ENCODE measurements at regions not wholly inside any gene's neighbourhood (a gene's known extent, or its start where the extent isn't known, plus 50 kb on each side); places are given as distances from the start of the nearest gene placed in this dataset.
"Not testable (repeated sequence)": the region's sequence is repeated elsewhere in the genome, so short reads cannot be mapped to it uniquely, and the experiment has no call there.

DNA sequence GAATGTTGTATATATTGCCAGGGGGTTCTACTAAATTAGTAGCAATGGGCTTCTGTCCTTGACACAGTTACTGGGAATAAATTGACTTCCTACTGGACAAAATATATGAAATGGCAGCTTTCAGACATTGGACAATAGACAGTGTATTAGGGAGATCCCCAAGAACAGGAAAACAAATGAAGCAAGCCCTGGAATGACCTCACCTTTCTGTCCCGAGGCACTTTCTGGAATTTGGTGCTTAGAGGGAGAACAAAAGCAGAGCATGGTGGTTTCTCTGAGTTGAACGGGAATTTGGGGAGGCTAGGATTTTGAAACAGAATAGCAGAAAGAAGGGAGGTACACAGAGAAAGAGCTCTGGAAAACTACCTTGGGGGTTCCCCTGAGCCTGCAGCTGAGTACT, 187.7 kb upstream of the MAGEB2 start:
- Histone ChIP-seq H3K4me2 (ENCODE audit: low read length) (no peak overlapping the region), H3K79me2 (ENCODE audit: low read length) (no peaks in the 10 kb centered on the region), H3K36me3 (ENCODE audit: low read depth, low read length) (no peaks in the 10 kb centered on the region), H3F3A (ENCODE audit: low read length, unreplicated experiment) (no peaks in the 10 kb centered on the region), H4K20me1 (ENCODE audit: low read length) (no peaks in the 10 kb centered on the region), H2AFZ (ENCODE audit: low read length) (no peak overlapping the region), H3K4me3 (ENCODE audit: low read length) (no peak overlapping the region), H3K27me3 (ENCODE audit: low read length) (no peaks in the 10 kb centered on the region), H3K4me1 (ENCODE audit: insufficient read depth, low read length) (peaks cover 9% of the 10 kb centered on the region; the same call in 1 of the 2 replicates), H3K27ac (ENCODE audit: low read length) (no peak overlapping the region), H3K9ac (ENCODE audit: low read length) (no peak overlapping the region), H3K9me2 (replicated peaks; ENCODE audit: low read length) (no peaks in the 10 kb centered on the region), H3K9me3 (ENCODE audit: low read length) (no peaks in the 10 kb centered on the region)
- no peak for ATAC-seq
- CTCF ChIA-PET, result no interaction called here
- intact Hi-C loops (cut with micrococcal nuclease), result no loop called here
- POLR2A ChIA-PET (ENCODE audit: unreplicated experiment), result no interaction called here
- BruUV-seq (replicated peaks), result no TSS peak
- DNase-seq, result peak; percentile 31
- TF ChIP-seq EZH2 (IDR thresholded peaks at IDR 0.05; ENCODE audit: low read length, unreplicated experiment) (no peak), EZH2phosphoT487 (IDR thresholded peaks at IDR 0.05; ENCODE audit: borderline replicate concordance, low read length) (no peak)

DNA sequence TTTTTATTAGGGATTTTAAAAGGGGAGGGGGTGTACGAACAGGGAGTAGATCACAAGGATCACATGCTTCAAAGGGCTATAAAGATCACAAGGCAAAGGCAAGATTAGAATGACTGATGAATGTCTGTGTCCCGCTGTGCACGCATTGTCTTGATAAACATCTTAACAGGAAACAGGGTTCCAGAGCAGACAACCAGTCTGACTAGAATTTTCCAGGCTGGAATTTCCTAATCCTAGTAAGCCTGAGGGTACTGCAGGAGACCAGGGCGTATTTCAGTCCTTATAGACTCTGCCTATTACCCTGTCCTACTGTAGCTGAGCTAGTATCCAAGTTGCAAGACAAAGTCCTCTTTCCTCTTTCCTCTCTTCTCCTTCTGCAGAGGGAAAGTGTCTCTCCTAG, 179.0 kb upstream of the MAGEB2 start:
- H3K36me3 ChIP-seq (ENCODE audit: low read depth, low read length); H3K27ac ChIP-seq (ENCODE audit: low read length); H3K9me2 ChIP-seq (replicated peaks; ENCODE audit: low read length); H3K9me3 ChIP-seq (ENCODE audit: low read length); H2AFZ ChIP-seq (ENCODE audit: low read length); H3F3A ChIP-seq (ENCODE audit: low read length, unreplicated experiment); H3K27me3 ChIP-seq (ENCODE audit: low read length); BruUV-seq (replicated peaks); ATAC-seq; CTCF ChIA-PET; H4K20me1 ChIP-seq (ENCODE audit: low read length); H3K9ac ChIP-seq (ENCODE audit: low read length); POLR2A ChIA-PET (ENCODE audit: unreplicated experiment); H3K4me3 ChIP-seq (ENCODE audit: low read length); intact Hi-C loops (cut with micrococcal nuclease); DNase-seq; H3K4me1 ChIP-seq (ENCODE audit: insufficient read depth, low read length); H3K79me2 ChIP-seq (ENCODE audit: low read length); H3K4me2 ChIP-seq (ENCODE audit: low read length): not testable (repeated sequence)

DNA sequence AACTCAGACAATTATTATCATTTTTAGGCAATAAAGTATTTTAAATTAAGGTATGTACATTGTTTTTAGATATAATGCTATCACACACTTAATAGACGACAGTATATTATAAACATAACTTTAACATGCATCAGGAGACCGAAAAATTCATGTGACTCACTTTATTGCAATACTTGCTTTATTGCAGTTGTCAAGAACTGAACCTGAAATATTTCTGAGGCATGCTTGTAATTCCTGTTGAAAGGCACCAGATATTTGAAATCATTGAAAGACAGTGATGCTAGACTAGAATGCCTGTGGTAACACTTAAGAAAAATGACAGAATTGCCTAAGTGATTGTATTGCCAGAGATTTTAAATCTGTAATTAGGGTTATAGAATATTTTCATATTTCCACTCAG, 175.6 kb upstream of the MAGEB2 start:
- no peaks in the 10 kb centered on the region for H3K9me3 ChIP-seq (ENCODE audit: low read length)
- no peaks in the 10 kb centered on the region for H3K79me2 ChIP-seq (ENCODE audit: low read length)
- intact Hi-C loops (cut with micrococcal nuclease), result no loop called here
- ATAC-seq, result 0 out of 2 replicates have a peak, but pooled peaks have one; percentile 18
- H3K9ac ChIP-seq (ENCODE audit: low read length), result no peak overlapping the region
- no peaks in the 10 kb centered on the region for H3K27me3 ChIP-seq (ENCODE audit: low read length)
- DNase-seq, result peak; percentile 29
- TF ChIP-seq, protein P1, sequence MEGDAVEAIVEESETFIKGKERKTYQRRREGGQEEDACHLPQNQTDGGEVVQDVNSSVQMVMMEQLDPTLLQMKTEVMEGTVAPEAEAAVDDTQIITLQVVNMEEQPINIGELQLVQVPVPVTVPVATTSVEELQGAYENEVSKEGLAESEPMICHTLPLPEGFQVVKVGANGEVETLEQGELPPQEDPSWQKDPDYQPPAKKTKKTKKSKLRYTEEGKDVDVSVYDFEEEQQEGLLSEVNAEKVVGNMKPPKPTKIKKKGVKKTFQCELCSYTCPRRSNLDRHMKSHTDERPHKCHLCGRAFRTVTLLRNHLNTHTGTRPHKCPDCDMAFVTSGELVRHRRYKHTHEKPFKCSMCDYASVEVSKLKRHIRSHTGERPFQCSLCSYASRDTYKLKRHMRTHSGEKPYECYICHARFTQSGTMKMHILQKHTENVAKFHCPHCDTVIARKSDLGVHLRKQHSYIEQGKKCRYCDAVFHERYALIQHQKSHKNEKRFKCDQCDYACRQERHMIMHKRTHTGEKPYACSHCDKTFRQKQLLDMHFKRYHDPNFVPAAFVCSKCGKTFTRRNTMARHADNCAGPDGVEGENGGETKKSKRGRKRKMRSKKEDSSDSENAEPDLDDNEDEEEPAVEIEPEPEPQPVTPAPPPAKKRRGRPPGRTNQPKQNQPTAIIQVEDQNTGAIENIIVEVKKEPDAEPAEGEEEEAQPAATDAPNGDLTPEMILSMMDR (conservative IDR thresholded peaks at IDR 0.05; ENCODE audit: low read depth, low read length), result no peak
- TF ChIP-seq EZH2 (IDR thresholded peaks at IDR 0.05; ENCODE audit: low read length, unreplicated experiment), result no peak
- TF ChIP-seq EZH2phosphoT487 (IDR thresholded peaks at IDR 0.05; ENCODE audit: borderline replicate concordance, low read length), result no peak
- H4K20me1 ChIP-seq (ENCODE audit: low read length), result no peaks in the 10 kb centered on the region
- ChIA-PET CTCF (no interaction called here), POLR2A (ENCODE audit: unreplicated experiment) (no interaction called here)
- BruUV-seq (replicated peaks), result no TSS peak
- no peak overlapping the region for H3K27ac ChIP-seq (ENCODE audit: low read length)
- H2AFZ ChIP-seq (ENCODE audit: low read length), result no peak overlapping the region
- no peak overlapping the region for H3K4me3 ChIP-seq (ENCODE audit: low read length)
- no peaks in the 10 kb centered on the region for H3K36me3 ChIP-seq (ENCODE audit: low read depth, low read length)
- H3F3A ChIP-seq (ENCODE audit: low read length, unreplicated experiment), result no peaks in the 10 kb centered on the region
- H3K9me2 ChIP-seq (replicated peaks; ENCODE audit: low read length), result no peaks in the 10 kb centered on the region
- no peaks in the 10 kb centered on the region for H3K4me1 ChIP-seq (ENCODE audit: insufficient read depth, low read length)
- no peak overlapping the region for H3K4me2 ChIP-seq (ENCODE audit: low read length)

DNA sequence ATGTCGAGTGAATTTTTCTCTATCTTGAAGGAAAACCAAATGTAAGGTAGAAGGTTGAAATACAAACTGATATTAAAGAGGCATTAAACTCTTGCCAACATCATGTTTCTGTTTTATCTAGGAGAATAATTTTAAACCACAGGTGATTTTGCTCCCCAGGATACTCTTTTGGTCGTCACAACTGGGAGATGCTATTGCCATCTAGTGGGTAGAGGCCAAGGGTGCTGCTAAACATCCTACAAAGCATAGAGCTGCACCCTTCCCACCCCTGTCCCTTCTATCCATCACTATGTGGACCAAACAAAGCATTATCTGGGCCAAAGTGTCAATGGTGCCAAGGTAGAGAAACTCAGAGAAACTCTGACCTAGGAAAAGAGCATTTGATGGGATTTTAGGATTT, 154.6 kb upstream of the MAGEB2 start:
- H3K4me3 ChIP-seq (ENCODE audit: low read length), result no peak overlapping the region
- peak; percentile 74 for ATAC-seq
- CTCF ChIA-PET, result interaction anchor here (0.6 kb wide), 1 partner anchor 149 kb away, joined by 3 read pairs; no protein-coding TSS in a partner anchor
- H3K9me3 ChIP-seq (ENCODE audit: low read length), result no peaks in the 10 kb centered on the region
- H2AFZ ChIP-seq (ENCODE audit: low read length), result no peak overlapping the region
- POLR2A ChIA-PET (ENCODE audit: unreplicated experiment), result no interaction called here
- H3K4me2 ChIP-seq (ENCODE audit: low read length), result no peak overlapping the region
- H3K79me2 ChIP-seq (ENCODE audit: low read length), result no peaks in the 10 kb centered on the region
- H3K9ac ChIP-seq (ENCODE audit: low read length), result no peak overlapping the region
- H3K27me3 ChIP-seq (ENCODE audit: low read length), result no peaks in the 10 kb centered on the region
- no peaks in the 10 kb centered on the region for H4K20me1 ChIP-seq (ENCODE audit: low read length)
- no peaks in the 10 kb centered on the region for H3K36me3 ChIP-seq (ENCODE audit: low read depth, low read length)
- H3F3A ChIP-seq (ENCODE audit: low read length, unreplicated experiment), result no peaks in the 10 kb centered on the region
- TF ChIP-seq EZH2phosphoT487 (IDR thresholded peaks at IDR 0.05; ENCODE audit: borderline replicate concordance, low read length), result no peak
- TF ChIP-seq, protein P1 (conservative IDR thresholded peaks at IDR 0.05; ENCODE audit: low read depth, low read length), result peak; percentile 67
- intact Hi-C loops (cut with micrococcal nuclease), result loop anchor here (1.0 to 5.0 kb wide), 2 partner anchors 148 to 373 kb away; no protein-coding TSS in a partner anchor
- no TSS peak for BruUV-seq (replicated peaks)
- no peaks in the 10 kb centered on the region for H3K9me2 ChIP-seq (replicated peaks; ENCODE audit: low read length)
- no peaks in the 10 kb centered on the region for H3K4me1 ChIP-seq (ENCODE audit: insufficient read depth, low read length)
- DNase-seq, result peak; percentile 47
- H3K27ac ChIP-seq (ENCODE audit: low read length), result no peak overlapping the region

All from PC-3 (cell line).